ENCODE measurements at regions not wholly inside any gene's neighbourhood (a gene's known extent, or its start where the extent isn't known, plus 50 kb on each side); places are given as distances from the start of the nearest gene placed in this dataset.

DNA sequence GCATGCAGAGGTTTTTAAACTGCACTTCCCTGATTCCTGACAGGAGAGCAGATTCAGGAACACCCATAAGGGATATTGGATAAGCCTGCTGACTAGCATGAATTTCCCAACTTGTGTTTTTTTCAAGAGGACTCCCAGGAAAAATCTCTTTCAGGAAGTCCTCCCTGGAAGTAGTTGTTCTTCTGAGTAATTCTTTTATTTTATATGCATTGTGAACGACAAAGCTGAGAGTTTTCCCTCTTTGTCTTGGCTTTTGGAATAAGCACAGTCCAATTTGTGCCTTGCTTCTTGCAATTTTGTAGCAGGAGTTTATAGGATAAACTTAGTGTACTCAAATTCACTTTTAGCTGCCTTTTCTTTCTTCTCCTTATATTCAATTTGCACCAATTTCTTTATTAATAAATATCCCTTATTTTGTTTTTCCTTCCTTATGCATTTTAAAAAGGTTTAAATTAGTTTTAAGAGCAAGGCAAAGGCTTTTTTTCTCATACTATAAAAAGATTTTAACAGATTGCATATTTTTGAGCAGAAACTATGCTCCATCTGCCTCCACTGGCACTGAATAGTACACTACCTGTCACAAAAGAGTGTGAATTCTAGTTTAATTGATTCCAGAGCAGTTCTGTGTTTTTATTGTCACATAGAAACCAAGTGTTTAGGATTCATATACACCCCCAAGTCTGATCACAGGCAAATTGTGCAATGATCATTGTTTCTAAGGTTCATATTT lies 543.3 kb upstream of the SPRY2 start:
- no peak for DNase-seq
- 63 to 82% (median 78%) methylated on average over 1 of the region's 1 CpG for WGBS, 4 donors
- Histone ChIP-seq H3K36me3 (replicated peaks in 1 of 2) (no peaks in the 10 kb centered on the region), H3K27me3 (no peaks in the 10 kb centered on the region), H3K27ac (no peak overlapping the region), H3K9me3 (replicated peaks in 1 of 3) (no peaks in the 10 kb centered on the region), H3K4me3 (no peak overlapping the region), H3K4me1 (replicated peaks in 1 of 2) (no peaks in the 10 kb centered on the region)
- TF ChIP-seq, protein P1, sequence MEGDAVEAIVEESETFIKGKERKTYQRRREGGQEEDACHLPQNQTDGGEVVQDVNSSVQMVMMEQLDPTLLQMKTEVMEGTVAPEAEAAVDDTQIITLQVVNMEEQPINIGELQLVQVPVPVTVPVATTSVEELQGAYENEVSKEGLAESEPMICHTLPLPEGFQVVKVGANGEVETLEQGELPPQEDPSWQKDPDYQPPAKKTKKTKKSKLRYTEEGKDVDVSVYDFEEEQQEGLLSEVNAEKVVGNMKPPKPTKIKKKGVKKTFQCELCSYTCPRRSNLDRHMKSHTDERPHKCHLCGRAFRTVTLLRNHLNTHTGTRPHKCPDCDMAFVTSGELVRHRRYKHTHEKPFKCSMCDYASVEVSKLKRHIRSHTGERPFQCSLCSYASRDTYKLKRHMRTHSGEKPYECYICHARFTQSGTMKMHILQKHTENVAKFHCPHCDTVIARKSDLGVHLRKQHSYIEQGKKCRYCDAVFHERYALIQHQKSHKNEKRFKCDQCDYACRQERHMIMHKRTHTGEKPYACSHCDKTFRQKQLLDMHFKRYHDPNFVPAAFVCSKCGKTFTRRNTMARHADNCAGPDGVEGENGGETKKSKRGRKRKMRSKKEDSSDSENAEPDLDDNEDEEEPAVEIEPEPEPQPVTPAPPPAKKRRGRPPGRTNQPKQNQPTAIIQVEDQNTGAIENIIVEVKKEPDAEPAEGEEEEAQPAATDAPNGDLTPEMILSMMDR (IDR thresholded peaks at IDR 0.05), result no peak
- TF ChIP-seq POLR2A (IDR thresholded peaks at IDR 0.05), result no peak
- intact Hi-C loops (cut with DNase I), result no loop called here

DNA sequence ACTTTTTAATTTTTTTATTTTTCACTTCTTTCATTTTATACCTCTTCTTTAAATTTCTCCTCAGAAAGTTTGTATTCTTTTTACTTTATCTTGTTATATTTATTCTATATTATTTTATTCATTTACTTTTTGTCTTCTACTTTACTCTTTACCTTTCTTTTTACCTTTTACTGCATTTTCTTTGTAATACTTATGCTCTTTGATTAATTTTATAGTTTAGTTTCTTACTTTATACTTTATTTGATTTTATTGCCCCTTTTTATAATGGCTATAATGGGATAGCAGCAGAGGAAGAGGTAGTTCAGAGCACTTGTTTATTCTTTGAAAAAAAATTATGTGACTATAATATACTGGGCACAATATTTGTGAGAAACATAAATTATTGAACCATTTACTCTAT lies 542.6 kb upstream of the SPRY2 start:
- Histone ChIP-seq H3K27me3 (no peaks in the 10 kb centered on the region), H3K36me3 (replicated peaks in 1 of 2) (no peaks in the 10 kb centered on the region), H3K4me1 (replicated peaks in 1 of 2) (no peaks in the 10 kb centered on the region), H3K4me3 (no peak overlapping the region), H3K27ac (no peak overlapping the region), H3K9me3 (replicated peaks in 1 of 3) (no peaks in the 10 kb centered on the region)
- TF ChIP-seq, protein P1 (IDR thresholded peaks at IDR 0.05), result no peak
- TF ChIP-seq POLR2A (IDR thresholded peaks at IDR 0.05), result no peak
- no peak for DNase-seq
- intact Hi-C loops (cut with DNase I), result no loop called here

DNA sequence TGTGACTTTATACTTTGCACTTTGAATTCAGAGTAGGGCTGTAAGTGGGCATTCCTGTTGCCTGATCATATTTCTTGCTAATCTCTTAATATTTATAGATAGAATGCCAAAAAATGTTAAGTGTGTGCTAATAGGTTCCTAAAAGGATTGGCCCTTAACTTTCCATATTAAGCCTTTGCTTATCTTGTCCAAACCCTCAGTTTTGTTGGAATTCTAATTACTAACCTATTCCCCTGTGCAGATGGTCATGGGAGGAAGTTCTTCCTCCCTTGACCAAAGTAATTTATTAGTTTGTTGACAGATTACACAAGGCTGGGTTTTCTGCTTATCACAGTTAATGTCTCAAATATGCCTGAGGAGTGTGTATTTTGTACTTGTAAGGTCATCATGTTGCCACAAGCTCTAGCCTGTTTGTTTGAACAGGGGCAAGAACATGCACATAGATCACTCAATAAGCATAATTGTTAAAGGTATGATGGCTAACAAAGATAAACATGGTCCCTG lies 541.1 kb upstream of the SPRY2 start:
- Histone ChIP-seq H3K27ac (no peak overlapping the region), H3K36me3 (replicated peaks in 1 of 2) (no peaks in the 10 kb centered on the region), H3K4me3 (no peak overlapping the region), H3K4me1 (replicated peaks in 1 of 2) (no peaks in the 10 kb centered on the region), H3K9me3 (replicated peaks in 1 of 3) (no peaks in the 10 kb centered on the region), H3K27me3 (no peaks in the 10 kb centered on the region)
- TF ChIP-seq POLR2A (IDR thresholded peaks at IDR 0.05), result no peak
- TF ChIP-seq, protein P1 (IDR thresholded peaks at IDR 0.05), result no peak
- DNase-seq, result no peak
- intact Hi-C loops (cut with DNase I), result no loop called here

DNA sequence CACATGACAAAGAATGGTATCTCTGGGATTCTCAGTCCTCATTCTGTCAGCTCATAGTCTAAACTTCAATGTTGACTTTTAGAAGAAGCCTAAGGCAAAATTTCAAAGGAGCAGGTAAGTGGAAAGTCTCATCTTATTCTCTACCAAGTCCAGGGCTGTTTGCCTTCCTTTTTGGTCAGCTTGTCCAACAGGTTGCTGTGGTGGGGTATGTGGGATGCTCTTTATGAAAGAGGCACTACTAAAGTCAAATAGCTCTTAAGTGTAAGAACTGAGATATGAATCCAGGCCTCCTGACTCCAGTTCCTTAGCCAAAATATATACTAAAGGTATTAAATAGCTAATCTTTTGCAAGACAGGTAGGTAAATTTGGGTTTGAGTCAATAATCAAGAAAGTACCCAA lies 540.6 kb upstream of the SPRY2 start:
- no peaks in the 10 kb centered on the region for H3K36me3 ChIP-seq (replicated peaks in 1 of 2)
- no peaks in the 10 kb centered on the region for H3K9me3 ChIP-seq (replicated peaks in 1 of 3)
- intact Hi-C loops (cut with DNase I), result no loop called here
- no peak for DNase-seq
- H3K4me3 ChIP-seq, result no peak overlapping the region
- no peaks in the 10 kb centered on the region for H3K27me3 ChIP-seq
- TF ChIP-seq POLR2A (IDR thresholded peaks at IDR 0.05), result no peak
- TF ChIP-seq, protein P1 (IDR thresholded peaks at IDR 0.05), result no peak
- no peaks in the 10 kb centered on the region for H3K4me1 ChIP-seq (replicated peaks in 1 of 2)
- peak overlapping the region in 1 of 5 donors; percentile 33 for H3K27ac ChIP-seq
